ENCODE measurements at regions not wholly inside any gene's neighbourhood (a gene's known extent, or its start where the extent isn't known, plus 50 kb on each side); places are given as distances from the start of the nearest gene placed in this dataset.

GRCh38 chr19:30309176-30309575 lies 63.0 kb upstream of the ZNF536 start:
- Histone ChIP-seq H3K36me3 (replicated peaks in 1 of 2) (no peaks in the 10 kb centered on the region), H3K4me3 (no peak overlapping the region), H3K27ac (no peak overlapping the region), H3K4me1 (replicated peaks in 1 of 2) (no peaks in the 10 kb centered on the region), H3K27me3 (no peaks in the 10 kb centered on the region), H3K9me3 (replicated peaks in 1 of 3) (no peaks in the 10 kb centered on the region)
- TF ChIP-seq CTCF (IDR thresholded peaks at IDR 0.05), result no peak
- no peak for TF ChIP-seq POLR2A (IDR thresholded peaks at IDR 0.05)
- peak in 1 of 7 donors; percentile 13 for DNase-seq
- WGBS, 4 donors, result 74 to 79% (median 78%) methylated on average over 6 of the region's 6 CpGs
- intact Hi-C loops (cut with DNase I), result no loop called here

- intact Hi-C loops (cut with DNase I), result no loop called here
- 83 to 88% (median 85%) methylated on average over 14 of the region's 14 CpGs for WGBS, 4 donors
- no peaks in the 10 kb centered on the region for H3K27me3 ChIP-seq
- no peaks in the 10 kb centered on the region for H3K9me3 ChIP-seq (replicated peaks in 1 of 3)
- H3K36me3 ChIP-seq (replicated peaks in 1 of 2), result no peaks in the 10 kb centered on the region
- no peak overlapping the region for H3K27ac ChIP-seq
- DNase-seq, result no peak
- no peak for TF ChIP-seq CTCF (IDR thresholded peaks at IDR 0.05)
- no peak overlapping the region for H3K4me3 ChIP-seq
- no peaks in the 10 kb centered on the region for H3K4me1 ChIP-seq (replicated peaks in 1 of 2)
Measured at GRCh38 chr19:30309905-30310601, 62.1 kb upstream of the ZNF536 start.

- Histone ChIP-seq H3K4me3 (no peak overlapping the region), H3K27ac (no peak overlapping the region), H3K9me3 (replicated peaks in 1 of 3) (no peaks in the 10 kb centered on the region), H3K4me1 (replicated peaks in 1 of 2) (no peaks in the 10 kb centered on the region), H3K36me3 (replicated peaks in 1 of 2) (no peaks in the 10 kb centered on the region), H3K27me3 (no peaks in the 10 kb centered on the region)
- peak in 1 of 7 donors; percentile 24 for DNase-seq
- no peak for TF ChIP-seq CTCF (IDR thresholded peaks at IDR 0.05)
- TF ChIP-seq POLR2A (IDR thresholded peaks at IDR 0.05), result no peak
- intact Hi-C loops (cut with DNase I), result no loop called here
- 89 to 91% (median 91%) methylated on average over 15 to 16 of the region's 16 CpGs for WGBS, 4 donors
Measured at GRCh38 chr19:30310602-30311263, 61.5 kb upstream of the ZNF536 start.

GRCh38 chr19:30311911-30312310 lies 60.3 kb upstream of the ZNF536 start:
- DNase-seq, result no peak
- WGBS, 4 donors, result 92 to 97% (median 95%) methylated on average over 7 of the region's 7 CpGs
- intact Hi-C loops (cut with DNase I), result no loop called here

More at GRCh38 chr19:30311911-30312310, 60.3 kb upstream of the ZNF536 start:
- Histone ChIP-seq H3K27me3 (no peaks in the 10 kb centered on the region), H3K36me3 (replicated peaks in 1 of 2) (no peaks in the 10 kb centered on the region), H3K4me3 (no peak overlapping the region), H3K9me3 (replicated peaks in 1 of 3) (no peaks in the 10 kb centered on the region), H3K4me1 (replicated peaks in 1 of 2) (no peaks in the 10 kb centered on the region), H3K27ac (no peak overlapping the region)
- no peak for TF ChIP-seq POLR2A (IDR thresholded peaks at IDR 0.05)
- no peak for TF ChIP-seq CTCF (IDR thresholded peaks at IDR 0.05)
